ENCODE measurements at regions not wholly inside any gene's neighbourhood (a gene's known extent, or its start where the extent isn't known, plus 50 kb on each side); places are given as distances from the start of the nearest gene placed in this dataset.

- no peak for TF ChIP-seq TOX (CRISPR knock-in tag; IDR thresholded peaks at IDR 0.05; ENCODE audit: borderline replicate concordance)
These were observed 513.4 kb upstream of the B3GAT1 start (continued) for GRCh38 chr11:134925432-134925831.

- no peak for ATAC-seq
- no peak for TF ChIP-seq TOX (CRISPR knock-in tag; IDR thresholded peaks at IDR 0.05; ENCODE audit: borderline replicate concordance)
- no peak for TF ChIP-seq OSR1 (CRISPR knock-in tag; IDR thresholded peaks at IDR 0.05)
- TF ChIP-seq ESRRG (CRISPR knock-in tag; IDR thresholded peaks at IDR 0.05), result no peak
- no peak for TF ChIP-seq SNAI2 (CRISPR knock-in tag; IDR thresholded peaks at IDR 0.05)
- no peak for TF ChIP-seq PPARA (CRISPR knock-in tag; IDR thresholded peaks at IDR 0.05; ENCODE audit: borderline replicate concordance)
- TF ChIP-seq ARNTL (CRISPR knock-in tag; IDR thresholded peaks at IDR 0.05; ENCODE audit: borderline replicate concordance, low read depth), result no peak
These were observed 511.4 kb upstream of the B3GAT1 start for GRCh38 chr11:134923441-134923840.

- ATAC-seq, result no peak
- no peak for TF ChIP-seq ESRRG (CRISPR knock-in tag; IDR thresholded peaks at IDR 0.05)
These were observed 509.9 kb upstream of the B3GAT1 start for GRCh38 chr11:134921938-134922337.

- TF ChIP-seq ZFP3 (CRISPR knock-in tag; IDR thresholded peaks at IDR 0.05) (no peak), ARNTL (CRISPR knock-in tag; IDR thresholded peaks at IDR 0.05; ENCODE audit: borderline replicate concordance, low read depth) (no peak), ZNF565 (CRISPR knock-in tag; conservative IDR thresholded peaks at IDR 0.05; ENCODE audit: low read depth) (no peak), SNAI2 (CRISPR knock-in tag; IDR thresholded peaks at IDR 0.05) (no peak), GLIS3 (CRISPR knock-in tag; IDR thresholded peaks at IDR 0.05) (no peak), ZNF70 (CRISPR knock-in tag; IDR thresholded peaks at IDR 0.05) (no peak), ISL1 (CRISPR knock-in tag; IDR thresholded peaks at IDR 0.05) (no peak), TOX (CRISPR knock-in tag; IDR thresholded peaks at IDR 0.05; ENCODE audit: borderline replicate concordance) (no peak), PPARA (CRISPR knock-in tag; IDR thresholded peaks at IDR 0.05; ENCODE audit: borderline replicate concordance) (no peak)
- no peak for ATAC-seq
These were observed 509.0 kb upstream of the B3GAT1 start for GRCh38 chr11:134920851-134921608.

GRCh38 chr11:134916421-134917213 lies 504.6 kb upstream of the B3GAT1 start:
- TF ChIP-seq ZNF8 (CRISPR knock-in tag; IDR thresholded peaks at IDR 0.05) (no peak), TCF4 (CRISPR knock-in tag; IDR thresholded peaks at IDR 0.05; ENCODE audit: borderline replicate concordance) (no peak), PPARA (CRISPR knock-in tag; IDR thresholded peaks at IDR 0.05; ENCODE audit: borderline replicate concordance) (no peak)
- no peak for ATAC-seq

GRCh38 chr11:134915881-134916280 lies 503.8 kb upstream of the B3GAT1 start:
- no peak for ATAC-seq
- TF ChIP-seq BACH2 (CRISPR knock-in tag; IDR thresholded peaks at IDR 0.05; ENCODE audit: borderline replicate concordance) (no peak), POU6F1 (CRISPR knock-in tag; IDR thresholded peaks at IDR 0.05; ENCODE audit: borderline replicate concordance, low read depth) (no peak), TCF4 (CRISPR knock-in tag; IDR thresholded peaks at IDR 0.05; ENCODE audit: borderline replicate concordance) (no peak), ARNTL (CRISPR knock-in tag; IDR thresholded peaks at IDR 0.05; ENCODE audit: borderline replicate concordance, low read depth) (no peak), TOX (CRISPR knock-in tag; IDR thresholded peaks at IDR 0.05; ENCODE audit: borderline replicate concordance) (no peak)

GRCh38 chr11:134915212-134915611 lies 503.2 kb upstream of the B3GAT1 start:
- no peak for ATAC-seq
- TF ChIP-seq ZFP3 (CRISPR knock-in tag; IDR thresholded peaks at IDR 0.05) (no peak), ZNF70 (CRISPR knock-in tag; IDR thresholded peaks at IDR 0.05) (no peak), TOX (CRISPR knock-in tag; IDR thresholded peaks at IDR 0.05; ENCODE audit: borderline replicate concordance) (no peak), BACH2 (CRISPR knock-in tag; IDR thresholded peaks at IDR 0.05; ENCODE audit: borderline replicate concordance) (no peak), ESRRG (CRISPR knock-in tag; IDR thresholded peaks at IDR 0.05) (no peak), TSHZ2 (CRISPR knock-in tag; IDR thresholded peaks at IDR 0.05) (no peak), ZFP30 (CRISPR knock-in tag; IDR thresholded peaks at IDR 0.05) (no peak), POU6F1 (CRISPR knock-in tag; IDR thresholded peaks at IDR 0.05; ENCODE audit: borderline replicate concordance, low read depth) (no peak), ARNTL (CRISPR knock-in tag; IDR thresholded peaks at IDR 0.05; ENCODE audit: borderline replicate concordance, low read depth) (no peak), PATZ1 (CRISPR knock-in tag; IDR thresholded peaks at IDR 0.05; ENCODE audit: borderline replicate concordance) (no peak), RARB (CRISPR knock-in tag; IDR thresholded peaks at IDR 0.05) (no peak), TCF4 (CRISPR knock-in tag; IDR thresholded peaks at IDR 0.05; ENCODE audit: borderline replicate concordance) (no peak), SNAI2 (CRISPR knock-in tag; IDR thresholded peaks at IDR 0.05) (no peak)
